Activated T-helper 2 cell treated with anti-CD3 and anti-CD28 coated beads, Interferon-gamma antibody, Interleukin-2, Interleukin-4, amounts not matched to agents 10 μg/mL and 5 μg/mL and 100 μg/mL, durations not matched to agents 14 hours and 24 hours and 36 hours (primary cell): ENCODE measurements at regions not wholly inside any gene's neighbourhood (a gene's known extent, or its start where the extent isn't known, plus 50 kb on each side); places are given as distances from the start of the nearest gene placed in this dataset.

ENCODE experiments used
- DNase-seq: peaks from one replicate; pipeline ENCODE4 v3.0.0; 2021; ENCODE audit warnings: low spot score
- H3K27ac Mint-ChIP-seq: one replicate; pipeline ENCODE4 v1.8.0; 2021; ENCODE audit warnings: mixed read lengths
- H3K27me3 Mint-ChIP-seq: one replicate; pipeline ENCODE4 v1.8.0; 2021; ENCODE audit warnings: low read depth, mixed read lengths
- H3K36me3 Mint-ChIP-seq: one replicate; pipeline ENCODE4 v1.8.0; 2021; ENCODE audit warnings: low read depth, mixed read lengths
- H3K4me1 Mint-ChIP-seq: one replicate; pipeline ENCODE4 v1.8.0; 2021; ENCODE audit warnings: low read depth, mixed read lengths
- H3K4me3 Mint-ChIP-seq: one replicate; pipeline ENCODE4 v1.8.0; 2021; ENCODE audit warnings: low read depth, mild to moderate bottlenecking, moderate library complexity, mixed read lengths
- H3K9me3 Mint-ChIP-seq: one replicate; pipeline ENCODE4 v1.8.0; 2021; ENCODE audit warnings: mixed read lengths
- intact Hi-C: fragments of 100-400 bp; cut with micrococcal nuclease; formaldehyde crosslinking; loops from one replicate; pipeline ENCODE4 v1.15.1; 2023

DNA sequence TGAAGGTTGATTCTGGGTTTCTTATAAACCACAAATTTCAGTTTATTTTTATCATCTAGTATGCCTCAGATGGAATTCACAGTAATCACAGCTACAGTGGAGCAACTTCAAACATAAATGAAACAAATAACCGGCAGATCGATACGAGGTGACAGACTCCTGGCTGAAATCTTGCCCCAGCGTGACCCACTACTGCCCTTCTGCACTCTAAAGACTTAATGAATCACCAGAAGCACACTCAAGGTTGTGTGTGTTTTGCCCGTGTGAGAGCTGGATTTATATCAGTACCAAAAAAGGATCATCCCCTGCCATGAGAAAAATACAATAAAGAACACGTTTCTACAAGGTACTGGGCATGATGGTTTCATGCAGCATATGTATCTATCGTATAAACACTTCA is 161.7 kb downstream of the KLF12 start:
- H3K4me1 Mint-ChIP-seq: peaks cover 29% of the 10 kb centered on the region
- H3K27ac Mint-ChIP-seq: no peak overlapping the region
- no peak overlapping the region for H3K4me3 Mint-ChIP-seq
- no peaks in the 10 kb centered on the region for H3K27me3 Mint-ChIP-seq
- intact Hi-C loops: no loop called here
- H3K9me3 Mint-ChIP-seq: peaks cover 6% of the 10 kb centered on the region
- H3K36me3 Mint-ChIP-seq: peaks cover 26% of the 10 kb centered on the region
- DNase-seq: no peak

- Mint-ChIP-seq H3K27me3 (no peaks in the 10 kb centered on the region), H3K4me1 (peaks cover 29% of the 10 kb centered on the region), H3K27ac (no peak overlapping the region), H3K4me3 (no peak overlapping the region), H3K36me3 (peaks cover 24% of the 10 kb centered on the region), H3K9me3 (peaks cover 6% of the 10 kb centered on the region)
- DNase-seq: no peak
- intact Hi-C loops: no loop called here
These were observed 162.7 kb downstream of the KLF12 start for GRCh38 chr13:73971481-73971880.

DNA sequence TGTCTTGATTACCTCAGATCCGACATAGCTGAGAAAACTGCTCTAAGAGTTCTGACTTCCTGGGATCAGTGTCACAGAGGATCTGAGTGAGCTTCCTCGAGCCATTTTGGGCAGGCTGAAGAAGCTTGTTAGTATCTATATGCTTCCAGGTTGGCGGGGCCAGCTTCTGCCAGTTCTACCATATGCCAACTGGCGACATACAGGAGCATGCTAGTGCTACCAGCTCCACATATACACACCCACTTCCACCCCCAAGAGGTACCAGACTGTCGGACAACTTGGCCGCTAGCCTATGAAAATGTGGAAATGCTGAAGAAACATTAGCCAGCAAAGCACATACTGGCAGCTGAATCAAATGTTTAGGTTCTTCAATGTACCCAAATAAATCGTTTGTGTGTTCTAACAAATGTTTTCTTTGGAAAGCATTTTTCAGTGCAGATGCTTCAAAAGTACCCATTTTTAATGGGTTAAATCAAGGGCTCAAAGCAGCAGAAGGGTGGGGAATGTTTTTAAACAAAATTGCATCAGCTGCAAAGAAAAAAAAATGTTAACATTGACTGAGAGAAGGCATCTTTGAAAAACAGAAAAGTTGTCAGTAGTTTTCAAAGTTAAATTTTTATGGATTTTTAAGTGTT is 163.7 kb downstream of the KLF12 start:
- Mint-ChIP-seq H3K27me3 (no peaks in the 10 kb centered on the region), H3K9me3 (peaks cover 6% of the 10 kb centered on the region)
- intact Hi-C loops: no loop called here

DNA sequence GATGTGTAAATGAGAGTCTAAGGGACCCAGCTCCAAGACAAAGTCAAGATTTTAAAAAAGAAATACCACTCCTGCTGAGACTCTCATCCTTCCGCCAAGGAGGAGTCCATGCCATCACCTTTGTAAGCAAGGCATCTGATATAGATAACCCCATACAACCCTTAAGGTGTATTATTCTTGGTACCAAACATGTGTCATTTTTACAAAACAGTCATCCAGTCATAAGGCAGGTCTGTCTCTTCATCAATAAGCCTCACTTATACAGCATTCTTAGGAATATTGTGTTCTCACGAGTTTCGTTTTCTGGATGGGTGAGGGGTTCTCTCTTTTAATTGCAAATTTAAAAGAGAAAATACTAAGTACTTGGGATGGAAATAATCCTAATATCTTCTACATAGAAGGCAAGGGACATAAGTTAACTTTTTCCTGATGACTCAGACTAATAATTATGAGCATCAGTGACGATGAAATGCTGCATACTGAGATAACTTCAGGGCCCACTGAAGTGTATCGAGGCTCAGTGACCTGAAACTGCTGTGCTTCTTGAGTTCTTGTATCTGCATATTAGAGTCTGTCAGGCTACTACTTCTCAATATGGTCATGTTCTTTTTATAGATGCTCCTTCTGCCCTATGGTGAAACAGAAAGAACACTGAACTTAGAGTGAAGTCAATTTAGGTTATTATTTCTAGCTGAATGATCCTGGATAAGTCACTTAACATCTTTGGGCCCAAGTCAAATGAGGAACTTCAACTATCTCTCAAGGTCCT is 166.6 kb downstream of the KLF12 start:
- Mint-ChIP-seq H3K9me3 (no peaks in the 10 kb centered on the region), H3K27me3 (no peaks in the 10 kb centered on the region), H3K4me1 (peaks cover 16% of the 10 kb centered on the region), H3K27ac (no peak overlapping the region), H3K36me3 (peaks cover 8% of the 10 kb centered on the region), H3K4me3 (no peak overlapping the region)
- intact Hi-C loops: no loop called here
- no peak for DNase-seq

More for the DNA sequence above, 163.7 kb downstream of the KLF12 start:
- Mint-ChIP-seq H3K36me3 (peaks cover 19% of the 10 kb centered on the region), H3K4me1 (peaks cover 26% of the 10 kb centered on the region), H3K4me3 (no peak overlapping the region), H3K27ac (no peak overlapping the region)
- DNase-seq: no peak

GRCh38 chr13:73966331-73966730 is 167.9 kb downstream of the KLF12 start:
- DNase-seq: no peak
- Mint-ChIP-seq H3K4me3 (no peak overlapping the region), H3K27me3 (no peaks in the 10 kb centered on the region), H3K9me3 (peaks cover 3% of the 10 kb centered on the region), H3K36me3 (peaks cover 17% of the 10 kb centered on the region), H3K4me1 (peaks cover 13% of the 10 kb centered on the region), H3K27ac (no peak overlapping the region)
- intact Hi-C loops: no loop called here

- H3K4me3 Mint-ChIP-seq: no peak overlapping the region
- H3K4me1 Mint-ChIP-seq: peaks cover 2% of the 10 kb centered on the region
- no peak overlapping the region for H3K27ac Mint-ChIP-seq
- intact Hi-C loops: no loop called here
- peaks cover 3% of the 10 kb centered on the region for H3K9me3 Mint-ChIP-seq
- peaks cover 12% of the 10 kb centered on the region for H3K36me3 Mint-ChIP-seq
- no peak for DNase-seq
- no peaks in the 10 kb centered on the region for H3K27me3 Mint-ChIP-seq
These were observed 171.9 kb downstream of the KLF12 start for GRCh38 chr13:73962284-73962683.

DNA sequence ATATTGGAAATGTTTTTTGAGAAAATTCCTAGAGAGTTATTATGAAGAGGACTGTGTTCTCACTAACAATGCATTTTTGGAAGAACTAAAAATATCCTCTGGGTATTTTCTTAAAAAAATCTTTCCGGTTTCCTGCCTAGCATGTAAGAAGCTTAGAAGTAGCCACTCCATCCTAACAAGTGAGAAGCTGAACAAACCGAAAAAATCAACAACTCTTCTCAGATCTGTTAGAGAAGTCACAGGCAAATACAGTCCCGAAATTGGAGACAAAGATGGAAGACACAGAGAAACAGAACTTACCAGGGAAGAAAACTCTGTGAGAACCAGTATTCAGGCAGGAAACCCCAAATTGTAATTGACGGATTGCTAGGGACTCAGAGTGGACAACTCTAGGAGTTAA is 173.0 kb downstream of the KLF12 start:
- no peaks in the 10 kb centered on the region for H3K27me3 Mint-ChIP-seq
- peaks cover 4% of the 10 kb centered on the region for H3K4me1 Mint-ChIP-seq

GRCh38 chr13:73960474-73960873 is 173.7 kb downstream of the KLF12 start:
- peaks cover 12% of the 10 kb centered on the region for H3K36me3 Mint-ChIP-seq
- no peak for DNase-seq
- peaks cover 5% of the 10 kb centered on the region for H3K4me1 Mint-ChIP-seq
- no peaks in the 10 kb centered on the region for H3K27me3 Mint-ChIP-seq
- H3K9me3 Mint-ChIP-seq: peaks cover 3% of the 10 kb centered on the region
- H3K27ac Mint-ChIP-seq: no peak overlapping the region
- no peak overlapping the region for H3K4me3 Mint-ChIP-seq
- intact Hi-C loops: no loop called here

More for the DNA sequence above, 173.0 kb downstream of the KLF12 start:
- H3K27ac Mint-ChIP-seq: no peak overlapping the region
- H3K9me3 Mint-ChIP-seq: peaks cover 3% of the 10 kb centered on the region
- H3K36me3 Mint-ChIP-seq: peaks cover 12% of the 10 kb centered on the region
- DNase-seq: no peak
- intact Hi-C loops: no loop called here
- no peak overlapping the region for H3K4me3 Mint-ChIP-seq

GRCh38 chr13:73958657-73959397 is 175.4 kb downstream of the KLF12 start:
- no peaks in the 10 kb centered on the region for H3K27me3 Mint-ChIP-seq
- peaks cover 12% of the 10 kb centered on the region for H3K36me3 Mint-ChIP-seq
- H3K4me1 Mint-ChIP-seq: peaks cover 5% of the 10 kb centered on the region
- peaks cover 3% of the 10 kb centered on the region for H3K9me3 Mint-ChIP-seq
- intact Hi-C loops: no loop called here
- H3K4me3 Mint-ChIP-seq: no peak overlapping the region
- no peak overlapping the region for H3K27ac Mint-ChIP-seq
- no peak for DNase-seq

DNA sequence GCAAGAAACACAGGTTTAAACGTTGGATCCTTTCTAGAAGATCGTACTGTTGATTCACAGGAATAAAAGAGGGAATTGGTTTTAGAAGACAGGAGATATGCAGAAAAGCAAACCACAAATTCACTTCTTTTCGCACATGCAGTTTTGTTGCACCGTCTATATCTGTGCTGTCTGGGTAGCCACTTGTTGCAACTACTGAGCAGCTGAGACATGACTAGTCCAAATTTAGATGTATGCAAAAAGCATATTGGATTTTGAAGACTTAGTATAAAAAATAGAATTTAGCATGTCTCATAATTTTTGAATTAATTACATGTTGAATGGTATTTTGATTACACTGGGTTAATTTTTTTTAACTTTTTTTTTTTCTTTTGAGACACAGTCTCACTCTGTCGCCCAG is 176.3 kb downstream of the KLF12 start:
- Mint-ChIP-seq H3K27ac (no peak overlapping the region), H3K4me1 (peaks cover 5% of the 10 kb centered on the region), H3K9me3 (peaks cover 3% of the 10 kb centered on the region), H3K27me3 (no peaks in the 10 kb centered on the region), H3K4me3 (no peak overlapping the region), H3K36me3 (peaks cover 12% of the 10 kb centered on the region)
- DNase-seq: no peak
- intact Hi-C loops: no loop called here

DNA sequence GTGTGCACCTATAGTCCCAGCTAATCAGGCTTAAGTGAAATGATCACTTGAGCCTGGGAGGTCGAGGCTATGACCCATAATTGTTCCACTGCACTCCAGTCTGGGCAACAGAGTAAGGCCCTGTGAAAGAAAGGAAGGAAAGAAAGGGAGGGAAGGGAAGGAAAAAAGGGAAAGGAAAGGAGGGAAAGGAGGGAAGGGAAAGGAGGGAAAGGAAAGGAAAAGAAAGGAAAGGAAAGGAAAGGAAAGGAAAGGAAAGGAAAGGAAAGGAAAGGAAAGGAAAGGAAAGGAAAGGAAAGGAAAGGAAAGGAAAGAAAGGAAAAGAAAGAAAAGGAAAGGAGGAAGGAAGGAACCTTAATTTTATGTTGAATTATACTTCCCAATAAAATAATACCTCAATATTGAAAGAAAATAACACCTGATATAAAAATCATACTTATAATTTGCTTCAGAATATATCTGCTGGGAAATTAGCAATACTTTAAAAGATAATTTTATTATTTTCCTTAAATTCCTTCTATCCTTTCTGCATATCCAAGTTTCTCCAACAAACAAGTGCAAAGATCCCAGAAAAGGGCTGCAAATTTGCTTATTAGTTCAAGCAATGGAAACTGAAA is 177.3 kb downstream of the KLF12 start:
- intact Hi-C loops: no loop called here
- peaks cover 12% of the 10 kb centered on the region for H3K36me3 Mint-ChIP-seq
- no peak for DNase-seq
- H3K9me3 Mint-ChIP-seq: peaks cover 3% of the 10 kb centered on the region
- H3K4me3 Mint-ChIP-seq: no peak overlapping the region
- H3K4me1 Mint-ChIP-seq: peaks cover 10% of the 10 kb centered on the region
- H3K27ac Mint-ChIP-seq: no peak overlapping the region
- no peaks in the 10 kb centered on the region for H3K27me3 Mint-ChIP-seq

GRCh38 chr13:73955977-73956500 is 178.2 kb downstream of the KLF12 start:
- Mint-ChIP-seq H3K27ac (no peak overlapping the region), H3K9me3 (no peaks in the 10 kb centered on the region), H3K27me3 (no peaks in the 10 kb centered on the region), H3K4me3 (no peak overlapping the region), H3K4me1 (peaks cover 10% of the 10 kb centered on the region), H3K36me3 (peaks cover 5% of the 10 kb centered on the region)
- intact Hi-C loops: no loop called here
- DNase-seq: no peak
